GM13976 (cell line): ENCODE measurements at regions not wholly inside any gene's neighbourhood (a gene's known extent, or its start where the extent isn't known, plus 50 kb on each side); places are given as distances from the start of the nearest gene placed in this dataset.
"Not testable (repeated sequence)": the region's sequence is repeated elsewhere in the genome, so short reads cannot be mapped to it uniquely, and the experiment has no call there.

ENCODE experiments used
- DNase-seq: peaks from one replicate; pipeline ENCODE4 v3.0.0; 2012; ENCODE audit warnings: low spot score
- in situ Hi-C: fragments of 300-500 bp; cut with MboI; formaldehyde crosslinking; loops from one replicate; pipeline ENCODE4 v1.12.0; 2022; ENCODE audit warnings: low sequenced_read_pairs, mixed read lengths, inconsistent platforms; ENCODE audit not compliant: unreplicated experiment
- TF ChIP-seq, protein P1 (sequence below): IDR thresholded peaks from 2 replicates; pipeline ENCODE4 v1.5.1; 2012; ENCODE audit warnings: borderline replicate concordance, mild to moderate bottlenecking; ENCODE audit not compliant: insufficient read depth; ENCODE audit errors: extremely low read depth, missing control alignments, control extremely low read depth

DNA sequence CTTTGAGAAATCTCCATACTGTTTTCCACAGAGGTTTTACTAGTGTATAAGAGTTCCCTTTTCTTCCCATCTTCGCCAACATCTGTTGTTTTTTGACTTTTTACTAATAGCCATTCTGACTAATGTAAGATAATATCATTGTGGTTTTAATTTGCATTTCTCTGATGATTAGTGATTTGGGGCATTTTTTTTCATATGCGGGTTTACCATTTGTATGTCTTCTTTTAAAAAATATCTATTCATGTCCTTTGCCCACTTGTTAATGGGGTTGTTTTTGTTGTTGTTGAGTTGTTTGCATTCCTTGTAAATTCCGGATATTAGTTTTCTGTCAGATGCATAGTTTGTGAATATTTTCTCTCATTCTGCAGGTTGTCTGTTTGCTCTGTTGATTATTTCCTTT, 167.1 kb downstream of the PRL start:
- no peak for DNase-seq
- TF ChIP-seq, protein P1, sequence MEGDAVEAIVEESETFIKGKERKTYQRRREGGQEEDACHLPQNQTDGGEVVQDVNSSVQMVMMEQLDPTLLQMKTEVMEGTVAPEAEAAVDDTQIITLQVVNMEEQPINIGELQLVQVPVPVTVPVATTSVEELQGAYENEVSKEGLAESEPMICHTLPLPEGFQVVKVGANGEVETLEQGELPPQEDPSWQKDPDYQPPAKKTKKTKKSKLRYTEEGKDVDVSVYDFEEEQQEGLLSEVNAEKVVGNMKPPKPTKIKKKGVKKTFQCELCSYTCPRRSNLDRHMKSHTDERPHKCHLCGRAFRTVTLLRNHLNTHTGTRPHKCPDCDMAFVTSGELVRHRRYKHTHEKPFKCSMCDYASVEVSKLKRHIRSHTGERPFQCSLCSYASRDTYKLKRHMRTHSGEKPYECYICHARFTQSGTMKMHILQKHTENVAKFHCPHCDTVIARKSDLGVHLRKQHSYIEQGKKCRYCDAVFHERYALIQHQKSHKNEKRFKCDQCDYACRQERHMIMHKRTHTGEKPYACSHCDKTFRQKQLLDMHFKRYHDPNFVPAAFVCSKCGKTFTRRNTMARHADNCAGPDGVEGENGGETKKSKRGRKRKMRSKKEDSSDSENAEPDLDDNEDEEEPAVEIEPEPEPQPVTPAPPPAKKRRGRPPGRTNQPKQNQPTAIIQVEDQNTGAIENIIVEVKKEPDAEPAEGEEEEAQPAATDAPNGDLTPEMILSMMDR: no peak
- in situ Hi-C loops: no loop called here

DNA sequence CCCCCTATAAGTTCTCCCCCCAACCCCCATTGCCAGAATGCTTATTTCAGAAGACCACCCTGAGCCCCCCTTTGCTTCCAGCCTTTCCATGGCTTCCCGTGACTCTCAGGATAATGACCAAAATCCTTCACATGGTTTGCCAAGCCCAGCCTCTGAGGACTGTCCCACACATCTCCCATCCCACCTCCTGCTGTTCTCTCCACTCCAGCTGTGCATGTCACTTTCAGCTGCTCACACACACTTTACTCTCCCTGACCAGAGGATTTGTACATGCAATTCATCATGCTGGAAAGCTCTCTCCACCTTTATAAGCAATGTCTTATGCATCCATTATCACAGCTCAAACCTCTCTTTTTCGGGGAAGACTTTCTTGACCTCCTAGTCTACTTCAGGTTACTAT, 164.2 kb downstream of the PRL start:
- no peak for DNase-seq
- TF ChIP-seq, protein P1: no peak
- in situ Hi-C loops: no loop called here

DNA sequence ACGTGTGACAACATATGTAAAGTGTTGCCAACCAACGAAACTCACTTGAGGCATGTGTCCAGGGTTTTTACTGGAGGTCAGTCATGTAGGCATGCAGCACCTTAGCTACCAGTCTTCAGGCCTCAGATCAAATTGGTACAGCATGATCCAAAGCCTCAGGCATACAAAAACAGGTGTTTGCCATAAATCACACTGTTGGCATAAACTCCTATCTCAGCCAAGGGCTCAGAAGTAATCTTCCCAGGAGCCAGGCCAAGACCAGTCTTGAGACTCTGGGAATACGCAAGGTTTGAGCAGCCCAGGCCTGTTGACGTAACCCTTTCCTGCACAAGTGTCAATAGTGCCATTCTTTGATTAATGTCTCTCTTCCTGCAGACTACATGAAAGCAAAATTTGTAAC, 163.5 kb downstream of the PRL start:
- in situ Hi-C loops: no loop called here
- TF ChIP-seq, protein P1: no peak
- no peak for DNase-seq

DNA sequence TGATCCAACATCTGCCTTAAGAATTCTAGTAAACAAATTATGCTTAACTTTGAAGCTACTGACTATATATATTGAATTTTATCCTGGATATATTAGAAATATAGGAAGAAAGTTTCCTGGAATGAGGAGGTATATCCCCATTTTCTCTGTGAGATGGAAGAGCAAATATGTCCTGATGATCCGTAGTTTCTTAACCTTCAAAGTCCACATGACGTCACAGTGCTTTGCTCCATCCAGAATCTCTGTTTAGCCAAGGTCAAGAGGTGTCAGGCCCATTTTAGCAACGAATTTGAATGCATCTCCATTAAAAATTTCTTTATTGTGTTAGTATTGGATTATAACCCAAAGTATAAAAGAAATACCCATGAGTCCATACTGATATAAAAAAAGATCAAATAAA, 162.5 kb downstream of the PRL start:
- in situ Hi-C loops: no loop called here
- TF ChIP-seq, protein P1: no peak
- DNase-seq: no peak

DNA sequence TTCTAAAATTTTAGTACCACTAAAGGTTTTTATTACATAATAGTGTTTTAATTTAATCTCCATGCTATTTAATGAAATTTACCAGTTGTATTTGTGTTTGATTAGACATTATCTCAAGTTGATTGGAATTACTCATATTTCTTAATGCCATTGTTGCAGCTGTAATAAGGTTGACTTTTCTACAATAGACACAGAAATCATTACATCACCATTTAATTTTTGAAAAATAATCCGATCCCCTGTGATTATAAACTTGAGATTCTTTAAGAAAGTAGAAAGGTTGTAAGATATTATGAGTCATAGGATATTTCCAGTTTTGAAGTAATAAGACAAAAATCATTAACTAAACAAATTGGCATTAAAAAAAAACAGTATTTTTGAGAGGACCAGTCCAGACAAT, 161.4 kb downstream of the PRL start:
- TF ChIP-seq, protein P1: no peak
- in situ Hi-C loops: no loop called here
- DNase-seq: no peak

DNA sequence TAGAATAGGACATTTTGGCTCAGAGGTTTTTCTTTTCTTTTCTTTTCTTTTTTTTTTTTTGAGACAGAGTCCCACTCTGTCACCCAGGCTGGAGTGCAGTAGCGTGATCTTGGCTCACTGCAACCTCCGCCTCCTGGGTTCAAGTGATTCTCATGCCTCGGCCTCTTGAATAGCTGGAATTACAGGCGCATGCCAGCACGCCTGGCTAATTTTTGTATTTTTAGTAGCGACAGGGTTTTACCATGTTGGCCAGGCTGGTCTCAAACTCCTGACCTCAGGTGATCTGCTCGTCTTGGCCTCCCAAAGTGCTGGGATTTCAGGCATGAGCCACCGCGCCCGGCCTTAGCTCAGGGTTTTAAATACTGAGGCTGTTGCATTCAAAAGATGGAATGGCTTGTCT, 156.1 kb downstream of the PRL start:
- in situ Hi-C loops: not testable (repeated sequence)

DNA sequence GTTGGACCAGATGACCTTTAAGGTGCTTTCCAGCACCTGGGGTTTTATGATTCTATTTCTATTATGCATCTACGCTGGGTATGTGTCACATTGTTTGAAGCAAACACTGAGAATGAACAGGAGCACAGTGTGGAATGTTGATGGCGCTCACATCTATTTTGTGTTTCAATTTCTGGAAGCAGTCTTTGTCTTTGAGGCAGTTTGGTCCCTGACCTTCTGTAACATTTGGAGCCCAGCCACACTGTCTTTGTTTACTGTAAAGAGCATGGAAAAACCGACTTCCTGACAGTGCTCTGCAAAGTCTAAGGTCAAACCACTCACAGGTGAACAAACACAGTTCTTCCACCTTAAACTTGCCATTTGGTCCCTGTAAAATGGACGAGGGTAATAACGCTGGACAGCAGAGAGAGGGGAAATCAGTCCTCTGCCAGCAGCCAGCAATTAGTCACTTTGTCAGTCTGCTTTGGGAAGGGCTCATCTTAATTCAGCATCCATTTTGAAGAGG, 155.5 kb downstream of the PRL start:
- TF ChIP-seq, protein P1: no peak
- no peak for DNase-seq
- in situ Hi-C loops: no loop called here

More for the DNA sequence above, 156.1 kb downstream of the PRL start:
- DNase-seq: not testable (repeated sequence)

DNA sequence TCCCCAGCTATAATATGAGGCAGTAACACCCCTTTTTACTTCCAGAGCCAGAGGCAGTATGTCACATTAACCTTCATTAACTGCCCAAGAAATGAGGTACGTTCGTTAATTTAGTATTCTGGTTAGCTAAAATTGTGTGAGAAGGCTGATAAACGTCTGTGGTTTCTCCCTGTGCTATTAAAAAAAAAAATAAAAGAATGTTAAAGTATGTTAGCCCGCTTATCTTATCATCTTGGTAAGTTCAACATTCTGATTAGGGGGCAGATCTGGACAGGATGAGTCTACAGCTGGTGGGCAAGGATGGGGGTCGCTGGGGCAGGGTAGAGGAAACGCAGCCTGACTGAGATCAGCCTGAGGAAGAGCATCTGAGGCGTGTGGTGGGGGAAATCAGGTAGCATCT, 154.0 kb downstream of the PRL start:
- in situ Hi-C loops: no loop called here
- TF ChIP-seq, protein P1: no peak
- DNase-seq: no peak
